HEK293T (cell line): ENCODE measurements at regions not wholly inside any gene's neighbourhood (a gene's known extent, or its start where the extent isn't known, plus 50 kb on each side); places are given as distances from the start of the nearest gene placed in this dataset.

Experiments used
- ARNT ChIP-seq: fragments of 450-650 bp; IDR thresholded peaks from 2 replicates; pipeline ENCODE4 v1.6.1; 2017; ENCODE audit warnings: mild to moderate bottlenecking
- SP1 ChIP-seq: fragments of 450-650 bp; IDR thresholded peaks from 2 replicates; pipeline ENCODE4 v1.6.1; 2017

DNA sequence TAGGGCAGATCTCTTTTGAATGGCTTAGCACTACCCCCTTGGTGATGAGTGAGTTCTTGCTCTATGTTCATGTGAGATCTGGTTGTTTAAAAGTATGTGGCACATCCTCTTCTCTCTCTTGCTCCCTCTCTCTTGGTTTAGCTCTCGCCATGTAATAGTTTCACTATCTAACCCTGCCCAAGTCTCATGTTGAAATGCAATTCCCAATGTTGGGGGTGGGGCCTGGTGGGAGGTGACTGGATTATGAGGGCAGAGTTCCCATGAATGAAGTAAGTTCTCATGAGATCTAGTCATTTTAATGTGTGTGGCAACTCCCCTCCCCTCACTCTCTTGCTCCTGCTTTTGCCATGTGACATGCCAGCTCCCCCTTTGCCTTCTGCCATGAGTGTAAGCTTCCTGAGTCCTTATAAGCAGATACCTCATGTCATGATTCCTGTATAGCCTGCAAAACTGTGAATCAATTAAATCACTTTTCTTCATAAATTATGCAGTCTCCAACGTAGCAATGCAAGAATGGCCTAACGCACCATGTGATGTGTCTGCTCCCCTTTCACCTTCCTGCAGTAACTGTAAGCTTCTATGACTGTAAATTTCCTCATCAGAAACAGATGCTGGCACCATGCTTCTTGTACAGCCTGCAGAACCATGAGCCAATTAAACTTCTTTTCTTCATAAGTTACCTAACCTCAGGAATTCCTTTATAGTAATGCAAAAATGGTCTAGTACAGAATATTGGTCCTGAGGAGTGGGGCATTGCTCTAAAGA lies 74.8 kb upstream of the KCNH8 start:
- TF ChIP-seq ARNT (no peak), SP1 (no peak)
